Tibial nerve (tissue), 4 donors: ENCODE measurements at regions not wholly inside any gene's neighbourhood (a gene's known extent, or its start where the extent isn't known, plus 50 kb on each side); places are given as distances from the start of the nearest gene placed in this dataset.

Experiments
- DNase-seq, 2 donors: peaks; one replicate each; pipeline ENCODE4 v3.0.0-alpha.2; 2019; ENCODE audit warnings: low spot score in 2 of 2
- H3K27ac ChIP-seq, 4 donors: fragments of 200-600 bp; sonication (generic) in 3 of 4; one replicate each; pipeline ENCODE4 v1.5.1; 2017 to 2019; ENCODE audit warnings: mild to moderate bottlenecking in 1 of 4
- H3K27me3 ChIP-seq, 2 donors: fragments of 200-600 bp; sonication (generic) in 1 of 2; one replicate each; pipeline versions ENCODE4 v1.5.1 to v1.6.0; 2017 to 2019
- H3K36me3 ChIP-seq, 3 donors: fragments of 200-600 bp; sonication (generic); one replicate each; pipeline ENCODE4 v1.5.1; 2018 to 2019
- H3K4me1 ChIP-seq, 4 donors: fragments of 200-600 bp; sonication (generic) in 3 of 4; one replicate each; pipeline ENCODE4 v1.5.1; 2017 to 2019
- H3K4me3 ChIP-seq, 4 donors: fragments of 200-600 bp; sonication (generic) in 3 of 4; one replicate each; pipeline ENCODE4 v1.5.1; 2017 to 2019; ENCODE audit warnings: mild to moderate bottlenecking in 1 of 4, moderate library complexity in 1 of 4
- H3K9me3 ChIP-seq, 4 donors: fragments of 200-600 bp; sonication (generic) in 3 of 4; one replicate each; pipeline ENCODE4 v1.5.1; 2017 to 2019
- CTCF ChIP-seq, 5 experiments: fragments of 200-600 bp in 3 of 5; fragments of 450-650 bp in 2 of 5; sonication (generic) in 3 of 5; IDR thresholded peaks; one replicate each; pipeline ENCODE4 v1.5.1; 2016 to 2019; ENCODE audit warnings: antibody characterized with exemption in 5 of 5, mild to moderate bottlenecking in 3 of 5, moderate library complexity in 2 of 5
- EP300 ChIP-seq, 2 donors: sonication (generic); formaldehyde crosslinking; IDR thresholded peaks; one replicate each; pipeline ENCODE4 v1.6.1; 2017; ENCODE audit warnings: antibody characterized with exemption in 2 of 2, mild to moderate bottlenecking in 1 of 2
- POLR2A ChIP-seq, 2 donors: fragments of 450-650 bp; IDR thresholded peaks; one replicate each; pipeline ENCODE4 v1.6.1; 2017; ENCODE audit warnings: antibody characterized with exemption in 2 of 2, mild to moderate bottlenecking in 2 of 2, moderate library complexity in 2 of 2
- WGBS, 2 donors: methylation state at CpG; one replicate each; pipeline ENCODE4 v1.1.5; 2018; 5-methylcytosine and 5-hydroxymethylcytosine counted together

- 86 to 90% methylated on average over 7 to 8 of the region's 8 CpGs for WGBS, 2 donors
- DNase-seq = no peak
Observed at GRCh38 chr10:128996092-128996491, 470.9 kb upstream of the MGMT start.

GRCh38 chr10:128998101-128998805 lies 468.8 kb upstream of the MGMT start:
- Histone ChIP-seq H3K27me3 (no peaks in the 10 kb centered on the region), H3K4me1 (no peaks in the 10 kb centered on the region), H3K9me3 (no peaks in the 10 kb centered on the region), H3K4me3 (no peak overlapping the region), H3K27ac (no peak overlapping the region), H3K36me3 (no peaks in the 10 kb centered on the region)
- no peak for DNase-seq
- 84 to 87% methylated on average over 10 of the region's 10 CpGs for WGBS, 2 donors
- no peak for TF ChIP-seq EP300 (IDR thresholded peaks at IDR 0.05)
- no peak for TF ChIP-seq POLR2A (IDR thresholded peaks at IDR 0.05)
- TF ChIP-seq CTCF (IDR thresholded peaks at IDR 0.05) = no peak

More at GRCh38 chr10:128996092-128996491, 470.9 kb upstream of the MGMT start:
- Histone ChIP-seq H3K4me1 (no peaks in the 10 kb centered on the region), H3K9me3 (no peaks in the 10 kb centered on the region), H3K36me3 (no peaks in the 10 kb centered on the region), H3K27me3 (no peaks in the 10 kb centered on the region), H3K27ac (no peak overlapping the region), H3K4me3 (no peak overlapping the region)
- TF ChIP-seq CTCF (IDR thresholded peaks at IDR 0.05) (no peak), EP300 (IDR thresholded peaks at IDR 0.05) (no peak), POLR2A (IDR thresholded peaks at IDR 0.05) (no peak)

GRCh38 chr10:129004398-129004797 lies 462.6 kb upstream of the MGMT start:
- WGBS, 2 donors = 64 to 67% methylated on average over 9 of the region's 9 CpGs
- no peak for DNase-seq

GRCh38 chr10:129005080-129005479 lies 462.0 kb upstream of the MGMT start:
- Histone ChIP-seq H3K4me1 (peaks cover 0 to 5% (median 0%) of the 10 kb centered on the region in 4 donors), H3K27me3 (no peaks in the 10 kb centered on the region), H3K4me3 (no peak overlapping the region), H3K36me3 (no peaks in the 10 kb centered on the region), H3K27ac (no peak overlapping the region), H3K9me3 (peaks cover 0 to 11% (median 0%) of the 10 kb centered on the region in 4 donors)
- TF ChIP-seq EP300 (IDR thresholded peaks at IDR 0.05) (no peak), POLR2A (IDR thresholded peaks at IDR 0.05) (no peak), CTCF (IDR thresholded peaks at IDR 0.05) (no peak)
- WGBS, 2 donors = 68 to 73% methylated on average over 8 of the region's 8 CpGs
- DNase-seq = no peak

More at GRCh38 chr10:129004398-129004797, 462.6 kb upstream of the MGMT start:
- Histone ChIP-seq H3K9me3 (peaks cover 0 to 11% (median 0%) of the 10 kb centered on the region in 4 donors), H3K36me3 (no peaks in the 10 kb centered on the region), H3K4me1 (peaks cover 0 to 5% (median 0%) of the 10 kb centered on the region in 4 donors), H3K4me3 (no peak overlapping the region), H3K27me3 (no peaks in the 10 kb centered on the region), H3K27ac (no peak overlapping the region)
- TF ChIP-seq CTCF (IDR thresholded peaks at IDR 0.05) (no peak), POLR2A (IDR thresholded peaks at IDR 0.05) (no peak), EP300 (IDR thresholded peaks at IDR 0.05) (no peak)

GRCh38 chr10:129005804-129006203 lies 461.2 kb upstream of the MGMT start:
- H3K4me1 ChIP-seq = peaks cover 0 to 5% (median 0%) of the 10 kb centered on the region in 4 donors
- WGBS, 2 donors = 66 to 83% methylated on average over 3 of the region's 3 CpGs
- H3K27me3 ChIP-seq = no peaks in the 10 kb centered on the region
- no peaks in the 10 kb centered on the region for H3K36me3 ChIP-seq
- TF ChIP-seq CTCF (IDR thresholded peaks at IDR 0.05) = no peak
- TF ChIP-seq EP300 (IDR thresholded peaks at IDR 0.05) = no peak
- TF ChIP-seq POLR2A (IDR thresholded peaks at IDR 0.05) = no peak
- no peak overlapping the region for H3K27ac ChIP-seq
- no peak for DNase-seq
- no peak overlapping the region for H3K4me3 ChIP-seq
- H3K9me3 ChIP-seq = peaks cover 0 to 11% (median 0%) of the 10 kb centered on the region in 4 donors
